Effector CD8-positive, alpha-beta T cell (primary cell): ENCODE measurements at regions not wholly inside any gene's neighbourhood (a gene's known extent, or its start where the extent isn't known, plus 50 kb on each side); places are given as distances from the start of the nearest gene placed in this dataset.

ENCODE experiments used
- DNase-seq: peaks from one replicate; lab custom pipeline; 2025; lab: John Stamatoyannopoulos, UW

GRCh38 chr5:118044169-118044568, 944.2 kb downstream of the DTWD2 start:
- no peak for DNase-seq

GRCh38 chr5:118043531-118043930, 944.8 kb downstream of the DTWD2 start:
- no peak for DNase-seq

GRCh38 chr5:118042076-118042475, 946.3 kb downstream of the DTWD2 start:
- no peak for DNase-seq

- no peak for DNase-seq
Observed at GRCh38 chr5:118040496-118040895, 947.9 kb downstream of the DTWD2 start.

GRCh38 chr5:118033686-118034338, 954.5 kb downstream of the DTWD2 start:
- DNase-seq = no peak

- no peak for DNase-seq
Observed at GRCh38 chr5:118029807-118030206, 958.5 kb downstream of the DTWD2 start.

GRCh38 chr5:118022062-118022461, 966.3 kb downstream of the DTWD2 start:
- no peak for DNase-seq

- no peak for DNase-seq
Observed at GRCh38 chr5:118017536-118017935, 970.8 kb downstream of the DTWD2 start.

GRCh38 chr5:118016396-118016795, 972.0 kb downstream of the DTWD2 start:
- no peak for DNase-seq

- DNase-seq = no peak
Observed at GRCh38 chr5:118015511-118015910, 972.8 kb downstream of the DTWD2 start.

GRCh38 chr5:118009741-118010297, 978.5 kb downstream of the DTWD2 start:
- DNase-seq = no peak

- DNase-seq = no peak
Observed at GRCh38 chr5:118008779-118009178, 979.6 kb downstream of the DTWD2 start.

- DNase-seq = no peak
Observed at GRCh38 chr5:118007262-118007661, 981.1 kb downstream of the DTWD2 start.

- no peak for DNase-seq
Observed at GRCh38 chr5:118006219-118006618, 982.1 kb downstream of the DTWD2 start.

- no peak for DNase-seq
Observed at GRCh38 chr5:117999939-118000549, 988.3 kb downstream of the DTWD2 start.

GRCh38 chr5:117982691-117983090, 1005.7 kb downstream of the DTWD2 start:
- no peak for DNase-seq

- no peak for DNase-seq
Observed at GRCh38 chr5:117973785-117974184, 1014.6 kb downstream of the DTWD2 start.

GRCh38 chr5:117955831-117956230, 1032.5 kb downstream of the DTWD2 start:
- DNase-seq = no peak

GRCh38 chr5:117954331-117954730, 1034.0 kb downstream of the DTWD2 start:
- DNase-seq = no peak

GRCh38 chr5:117953272-117953671, 1035.1 kb downstream of the DTWD2 start:
- DNase-seq = no peak

GRCh38 chr5:117947836-117948235, 1040.5 kb downstream of the DTWD2 start:
- no peak for DNase-seq

- no peak for DNase-seq
Observed at GRCh38 chr5:117947121-117947520, 1041.2 kb downstream of the DTWD2 start.

- no peak for DNase-seq
Observed at GRCh38 chr5:117945258-117945657, 1043.1 kb downstream of the DTWD2 start.

- no peak for DNase-seq
Observed at GRCh38 chr5:117943541-117943940, 1044.8 kb downstream of the DTWD2 start.
